GM12878 (cell line): ENCODE measurements at regions not wholly inside any gene's neighbourhood (a gene's known extent, or its start where the extent isn't known, plus 50 kb on each side); places are given as distances from the start of the nearest gene placed in this dataset.

Experiments
- ATAC-seq: fragments of 200-7000 bp; cut with Tn5 transposase; 3 replicates; pipeline ENCODE4 v1.9.1; 2020; ENCODE audit warnings: mild to moderate bottlenecking, moderate library complexity
- BruUV-seq: library from RNA; stranded (reverse); fragments of 400-500 nt; replicated peaks from 2 replicates; lab custom pipeline; 2021; lab: Mats Ljungman, UMichigan
- CTCF ChIA-PET: fragments of 300-600 bp; sonication (Branson Sonifier 250); formaldehyde crosslinking; extraction: SDS; loops from one replicate; lab custom pipeline; 2021; ENCODE audit warnings: inconsistent platforms; lab: Yijun Ruan, JAX
- POLR2A ChIA-PET: fragments of 350-600 bp; formaldehyde crosslinking; extraction: SDS; loops from one replicate; lab custom pipeline; 2021; ENCODE audit warnings: inconsistent platforms; lab: Charles Lee
- RAD21 ChIA-PET: fragments of 300-600 bp; sonication (Branson Sonifier 250); formaldehyde crosslinking; loops from one replicate; lab custom pipeline; 2023; ENCODE audit warnings: antibody characterized with exemption; ENCODE audit not compliant: unreplicated experiment; lab: Charles Lee
- SMC1A ChIA-PET: fragments of 300-600 bp; sonication (Branson Sonifier 250); formaldehyde crosslinking; loops from one replicate; lab custom pipeline; 2023; ENCODE audit not compliant: unreplicated experiment, uncharacterized antibody; lab: Charles Lee
- DNase-seq: peaks from one replicate; pipeline ENCODE4 v3.0.0-alpha.2; 2011; ENCODE audit warnings: low read depth, low spot score
- FAIRE-seq: peaks from 3 replicates; lab custom pipeline; 2011; peaks lifted over from hg19 to GRCh38; lab: Jason Lieb, UNC
- H2AFZ ChIP-seq: 2 replicates; pipeline ENCODE4 v1.6.0; 2011; ENCODE audit warnings: low read depth, low read length, control low read depth; ENCODE audit not compliant: control insufficient read depth
- H3K27ac ChIP-seq: 2 replicates; pipeline ENCODE4 v1.5.1; 2011; ENCODE audit warnings: control low read depth; ENCODE audit not compliant: control insufficient read depth, insufficient read depth
- H3K27me3 ChIP-seq, 2 experiments: replicated peaks in 1 of 2; 2 replicates each; pipeline versions ENCODE4 v1.6.0 to v1.6.1; 2011; ENCODE audit warnings: low read length in 1 of 2; ENCODE audit not compliant: control insufficient read depth in 2 of 2, insufficient read depth in 2 of 2
- H3K36me3 ChIP-seq, 2 experiments: 2 replicates each; pipeline ENCODE4 v1.5.1; 2011; ENCODE audit warnings: low read length in 1 of 2; ENCODE audit not compliant: control insufficient read depth in 2 of 2, insufficient read depth in 2 of 2
- H3K4me1 ChIP-seq: 2 replicates; pipeline ENCODE4 v1.6.1; 2011; ENCODE audit warnings: mild to moderate bottlenecking, low read length, moderate library complexity, mixed read lengths; ENCODE audit not compliant: control insufficient read depth, insufficient read depth
- H3K4me2 ChIP-seq: 2 replicates; pipeline ENCODE4 v1.6.0; 2011; ENCODE audit warnings: control low read depth; ENCODE audit not compliant: control insufficient read depth, insufficient read depth
- H3K4me3 ChIP-seq: fragments of 200-600 bp; sonication (generic); 2 replicates; pipeline ENCODE4 v1.5.1; 2016
- H3K79me2 ChIP-seq: 2 replicates; pipeline ENCODE4 v1.6.0; 2011; ENCODE audit warnings: low read length; ENCODE audit not compliant: control insufficient read depth, insufficient read depth
- H3K9ac ChIP-seq: 2 replicates; pipeline ENCODE4 v1.8.0; 2011; ENCODE audit warnings: low read length, control low read depth, mixed read lengths; ENCODE audit not compliant: control insufficient read depth, insufficient read depth
- H3K9me3 ChIP-seq: replicated peaks from 3 replicates; pipeline ENCODE4 v1.5.1; 2011; ENCODE audit warnings: mild to moderate bottlenecking, low read length; ENCODE audit not compliant: control insufficient read depth, insufficient read depth
- H4K20me1 ChIP-seq: 2 replicates; pipeline ENCODE4 v1.6.0; 2011; ENCODE audit not compliant: control insufficient read depth, insufficient read depth
- CHD2 ChIP-seq: IDR thresholded peaks from 2 replicates; pipeline ENCODE4 v1.6.1; 2011; ENCODE audit warnings: low read depth, low read length, improper control_type of control experiment, borderline replicate concordance
- EP300 ChIP-seq, 2 experiments: fragments of 150-350 bp in 1 of 2; IDR thresholded peaks; 2 replicates each; pipeline ENCODE4 v1.6.1; 2011 to 2012; ENCODE audit warnings: low read depth in 2 of 2, low read length in 2 of 2, borderline replicate concordance in 1 of 2, improper control_type of control experiment in 1 of 2, inconsistent platforms in 1 of 2; ENCODE audit not compliant: control insufficient read depth in 1 of 2
- ESRRA ChIP-seq: IDR thresholded peaks from 2 replicates; pipeline ENCODE4 v1.6.1; 2012; ENCODE audit warnings: mild to moderate bottlenecking, low read length, improper control_type of control experiment
- FOXM1 ChIP-seq: IDR thresholded peaks from 2 replicates; pipeline ENCODE4 v1.6.1; 2012; ENCODE audit warnings: low read depth, mild to moderate bottlenecking, inconsistent platforms, low read length, moderate library complexity
- HCFC1 ChIP-seq: fragments of 150-350 bp; IDR thresholded peaks from 2 replicates; pipeline ENCODE4 v1.6.1; 2014; ENCODE audit warnings: low read length
- IRF4 ChIP-seq: IDR thresholded peaks from 2 replicates; pipeline ENCODE4 v1.6.1; 2011; ENCODE audit warnings: low read depth, low read length
- JUND ChIP-seq: IDR thresholded peaks from 2 replicates; pipeline ENCODE4 v1.6.1; 2012; ENCODE audit warnings: low read depth, mild to moderate bottlenecking, low read length, improper control_type of control experiment, moderate library complexity
- NBN ChIP-seq: fragments of 450-650 bp; IDR thresholded peaks from 2 replicates; pipeline ENCODE4 v1.6.1; 2016
- NR2C2 ChIP-seq: IDR thresholded peaks from 2 replicates; pipeline ENCODE4 v1.6.1; 2011; ENCODE audit warnings: borderline replicate concordance, low read depth; ENCODE audit not compliant: control insufficient read depth, insufficient read length
- POLR2AphosphoS5 ChIP-seq: IDR thresholded peaks from 2 replicates; pipeline ENCODE4 v1.6.1; 2011; ENCODE audit warnings: mild to moderate bottlenecking, low read length, inconsistent platforms
- SPI1 ChIP-seq: IDR thresholded peaks from 2 replicates; pipeline ENCODE4 v1.6.1; 2011; ENCODE audit warnings: low read depth, mild to moderate bottlenecking, low read length, moderate library complexity, borderline replicate concordance; ENCODE audit not compliant: insufficient read depth
- TARDBP ChIP-seq: IDR thresholded peaks from 2 replicates; pipeline ENCODE4 v1.6.1; 2016; ENCODE audit warnings: borderline replicate concordance
- WGBS: methylation state at CpG from one replicate; pipeline ENCODE4 v1.1.6; 2016; ENCODE audit warnings: low lambda C conversion rate; ENCODE audit not compliant: insufficient replicate concordance, insufficient coverage; ENCODE audit errors: missing lambda C conversion rate; 5-methylcytosine and 5-hydroxymethylcytosine counted together
- in situ Hi-C: fragments of 300-500 bp; cut with MboI; formaldehyde crosslinking; loops from 9 replicates; pipeline ENCODE4 v1.14.3; 2018; ENCODE audit warnings: mixed read lengths
- intact Hi-C: fragments of 100-400 bp; cut with micrococcal nuclease; formaldehyde crosslinking; loops from one replicate; pipeline ENCODE4 v1.14.2; 2022; ENCODE audit not compliant: unreplicated experiment
- TF ChIP-seq, protein P1 (sequence below): fragments of 450-650 bp; IDR thresholded peaks from 2 replicates; pipeline ENCODE4 v1.6.1; 2018; ENCODE audit warnings: borderline replicate concordance, mild to moderate bottlenecking; ENCODE audit not compliant: partially characterized antibody
- TF ChIP-seq, protein P2 (sequence below): fragments of 450-650 bp; IDR thresholded peaks from 2 replicates; pipeline ENCODE4 v1.6.1; 2017; ENCODE audit warnings: mild to moderate bottlenecking
- TF ChIP-seq, protein P3 (sequence below): fragments of 450-650 bp; conservative IDR thresholded peaks from 2 replicates; pipeline ENCODE4 v1.6.1; 2017; ENCODE audit warnings: mild to moderate bottlenecking, moderate library complexity

DNA sequence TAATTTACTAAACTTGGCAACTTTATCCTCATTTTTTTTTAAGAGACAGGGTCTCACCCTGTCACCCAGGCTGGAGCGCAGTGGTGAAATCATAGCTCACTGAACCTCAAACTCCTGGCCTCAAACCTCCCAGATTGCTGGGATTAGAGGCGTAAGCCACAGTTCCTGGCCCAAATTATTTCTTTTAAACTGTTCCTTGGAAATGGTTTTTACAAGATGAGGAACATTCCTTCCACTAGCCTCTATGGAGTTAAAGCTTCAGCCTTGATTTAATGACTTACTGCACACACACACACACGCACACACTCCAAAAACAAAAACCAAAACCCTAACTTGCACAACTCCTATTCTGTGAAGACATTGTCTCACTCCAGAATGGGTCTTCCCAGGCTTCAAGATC lies 77.2 kb upstream of the TARS1 start:
- ChIA-PET RAD21 (no interaction called here), CTCF (no interaction called here), SMC1A (no interaction called here), POLR2A (no interaction called here)
- no peak overlapping the region for H3K4me3 ChIP-seq
- no peak overlapping the region for H3K9ac ChIP-seq
- no peak overlapping the region for H3K4me2 ChIP-seq
- no peak for ATAC-seq
- 84% methylated on average over 3 of the region's 3 CpGs for WGBS
- H3K27ac ChIP-seq, result no peak overlapping the region
- no peaks in the 10 kb centered on the region for H3K27me3 ChIP-seq
- no TSS peak for BruUV-seq
- intact Hi-C loops, result no loop called here
- no peaks in the 10 kb centered on the region for H3K79me2 ChIP-seq
- in situ Hi-C loops, result no loop called here
- no peak overlapping the region for H2AFZ ChIP-seq
- H4K20me1 ChIP-seq, result no peaks in the 10 kb centered on the region
- DNase-seq, result no peak
- no peaks in the 10 kb centered on the region for H3K4me1 ChIP-seq
- no peak for FAIRE-seq
- no peaks in the 10 kb centered on the region for H3K36me3 ChIP-seq
- H3K9me3 ChIP-seq, result no peaks in the 10 kb centered on the region
- TF ChIP-seq IRF4 (no peak), SPI1 (no peak), NR2C2 (no peak), FOXM1 (no peak), ESRRA (no peak), TARDBP (no peak), POLR2AphosphoS5 (no peak), HCFC1 (no peak), CHD2 (no peak), EP300 (IDR thresholded peaks at IDR 0.05; ENCODE audit: borderline replicate concordance in 1 of 2, control insufficient read depth in 1 of 2, low read depth in 2 of 2, low read length in 2 of 2) (no peak), JUND (no peak), NBN (no peak)
- TF ChIP-seq, protein P1, sequence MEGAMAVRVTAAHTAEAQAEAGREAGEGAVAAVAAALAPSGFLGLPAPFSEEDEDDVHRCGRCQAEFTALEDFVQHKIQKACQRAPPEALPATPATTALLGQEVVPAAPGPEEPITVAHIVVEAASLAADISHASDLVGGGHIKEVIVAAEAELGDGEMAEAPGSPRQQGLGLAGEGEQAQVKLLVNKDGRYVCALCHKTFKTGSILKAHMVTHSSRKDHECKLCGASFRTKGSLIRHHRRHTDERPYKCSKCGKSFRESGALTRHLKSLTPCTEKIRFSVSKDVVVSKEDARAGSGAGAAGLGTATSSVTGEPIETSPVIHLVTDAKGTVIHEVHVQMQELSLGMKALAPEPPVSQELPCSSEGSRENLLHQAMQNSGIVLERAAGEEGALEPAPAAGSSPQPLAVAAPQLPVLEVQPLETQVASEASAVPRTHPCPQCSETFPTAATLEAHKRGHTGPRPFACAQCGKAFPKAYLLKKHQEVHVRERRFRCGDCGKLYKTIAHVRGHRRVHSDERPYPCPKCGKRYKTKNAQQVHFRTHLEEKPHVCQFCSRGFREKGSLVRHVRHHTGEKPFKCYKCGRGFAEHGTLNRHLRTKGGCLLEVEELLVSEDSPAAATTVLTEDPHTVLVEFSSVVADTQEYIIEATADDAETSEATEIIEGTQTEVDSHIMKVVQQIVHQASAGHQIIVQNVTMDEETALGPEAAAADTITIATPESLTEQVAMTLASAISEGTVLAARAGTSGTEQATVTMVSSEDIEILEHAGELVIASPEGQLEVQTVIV, result no peak
- TF ChIP-seq, protein P2, sequence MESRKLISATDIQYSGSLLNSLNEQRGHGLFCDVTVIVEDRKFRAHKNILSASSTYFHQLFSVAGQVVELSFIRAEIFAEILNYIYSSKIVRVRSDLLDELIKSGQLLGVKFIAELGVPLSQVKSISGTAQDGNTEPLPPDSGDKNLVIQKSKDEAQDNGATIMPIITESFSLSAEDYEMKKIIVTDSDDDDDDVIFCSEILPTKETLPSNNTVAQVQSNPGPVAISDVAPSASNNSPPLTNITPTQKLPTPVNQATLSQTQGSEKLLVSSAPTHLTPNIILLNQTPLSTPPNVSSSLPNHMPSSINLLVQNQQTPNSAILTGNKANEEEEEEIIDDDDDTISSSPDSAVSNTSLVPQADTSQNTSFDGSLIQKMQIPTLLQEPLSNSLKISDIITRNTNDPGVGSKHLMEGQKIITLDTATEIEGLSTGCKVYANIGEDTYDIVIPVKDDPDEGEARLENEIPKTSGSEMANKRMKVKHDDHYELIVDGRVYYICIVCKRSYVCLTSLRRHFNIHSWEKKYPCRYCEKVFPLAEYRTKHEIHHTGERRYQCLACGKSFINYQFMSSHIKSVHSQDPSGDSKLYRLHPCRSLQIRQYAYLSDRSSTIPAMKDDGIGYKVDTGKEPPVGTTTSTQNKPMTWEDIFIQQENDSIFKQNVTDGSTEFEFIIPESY, result no peak
- TF ChIP-seq, protein P3, sequence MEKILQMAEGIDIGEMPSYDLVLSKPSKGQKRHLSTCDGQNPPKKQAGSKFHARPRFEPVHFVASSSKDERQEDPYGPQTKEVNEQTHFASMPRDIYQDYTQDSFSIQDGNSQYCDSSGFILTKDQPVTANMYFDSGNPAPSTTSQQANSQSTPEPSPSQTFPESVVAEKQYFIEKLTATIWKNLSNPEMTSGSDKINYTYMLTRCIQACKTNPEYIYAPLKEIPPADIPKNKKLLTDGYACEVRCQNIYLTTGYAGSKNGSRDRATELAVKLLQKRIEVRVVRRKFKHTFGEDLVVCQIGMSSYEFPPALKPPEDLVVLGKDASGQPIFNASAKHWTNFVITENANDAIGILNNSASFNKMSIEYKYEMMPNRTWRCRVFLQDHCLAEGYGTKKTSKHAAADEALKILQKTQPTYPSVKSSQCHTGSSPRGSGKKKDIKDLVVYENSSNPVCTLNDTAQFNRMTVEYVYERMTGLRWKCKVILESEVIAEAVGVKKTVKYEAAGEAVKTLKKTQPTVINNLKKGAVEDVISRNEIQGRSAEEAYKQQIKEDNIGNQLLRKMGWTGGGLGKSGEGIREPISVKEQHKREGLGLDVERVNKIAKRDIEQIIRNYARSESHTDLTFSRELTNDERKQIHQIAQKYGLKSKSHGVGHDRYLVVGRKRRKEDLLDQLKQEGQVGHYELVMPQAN, result no peak
